ENCODE measurements at regions not wholly inside any gene's neighbourhood (a gene's known extent, or its start where the extent isn't known, plus 50 kb on each side); places are given as distances from the start of the nearest gene placed in this dataset.
A peak's percentile ranks its signal among the peaks of the same experiment; 100 is the strongest.

DNA sequence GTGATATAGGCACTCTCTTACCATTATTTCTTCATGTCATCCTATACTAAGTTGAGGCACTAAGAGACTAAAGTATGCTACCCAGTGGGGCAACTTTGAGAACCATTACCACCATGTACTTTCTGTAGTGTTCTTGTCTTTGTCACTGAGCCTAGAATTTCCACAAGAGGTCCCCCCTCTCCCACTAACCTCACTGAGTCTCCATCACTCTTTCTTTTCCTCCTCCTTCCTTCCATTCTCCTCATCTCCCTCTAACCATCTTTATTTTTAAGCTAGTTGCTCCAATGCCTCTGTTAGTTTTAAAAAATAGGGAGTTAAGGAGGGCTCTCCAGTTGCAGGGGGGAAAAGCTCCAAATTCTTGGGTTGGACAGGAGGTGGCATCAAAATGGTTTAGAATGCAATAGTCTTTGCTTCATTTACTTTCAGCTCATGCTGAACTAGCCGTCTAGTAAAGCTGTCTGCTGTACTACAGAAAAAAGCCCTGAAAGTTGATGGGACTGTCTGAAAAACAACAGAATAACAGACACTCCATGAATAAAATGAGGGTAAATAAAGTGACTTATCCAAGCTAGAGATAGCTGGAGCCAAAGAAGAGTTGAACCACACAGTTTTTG lies 85.1 kb upstream of the MYRIP start:
- TF ChIP-seq POLR2A (IDR thresholded peaks at IDR 0.05): no peak
- TF ChIP-seq, protein P1, sequence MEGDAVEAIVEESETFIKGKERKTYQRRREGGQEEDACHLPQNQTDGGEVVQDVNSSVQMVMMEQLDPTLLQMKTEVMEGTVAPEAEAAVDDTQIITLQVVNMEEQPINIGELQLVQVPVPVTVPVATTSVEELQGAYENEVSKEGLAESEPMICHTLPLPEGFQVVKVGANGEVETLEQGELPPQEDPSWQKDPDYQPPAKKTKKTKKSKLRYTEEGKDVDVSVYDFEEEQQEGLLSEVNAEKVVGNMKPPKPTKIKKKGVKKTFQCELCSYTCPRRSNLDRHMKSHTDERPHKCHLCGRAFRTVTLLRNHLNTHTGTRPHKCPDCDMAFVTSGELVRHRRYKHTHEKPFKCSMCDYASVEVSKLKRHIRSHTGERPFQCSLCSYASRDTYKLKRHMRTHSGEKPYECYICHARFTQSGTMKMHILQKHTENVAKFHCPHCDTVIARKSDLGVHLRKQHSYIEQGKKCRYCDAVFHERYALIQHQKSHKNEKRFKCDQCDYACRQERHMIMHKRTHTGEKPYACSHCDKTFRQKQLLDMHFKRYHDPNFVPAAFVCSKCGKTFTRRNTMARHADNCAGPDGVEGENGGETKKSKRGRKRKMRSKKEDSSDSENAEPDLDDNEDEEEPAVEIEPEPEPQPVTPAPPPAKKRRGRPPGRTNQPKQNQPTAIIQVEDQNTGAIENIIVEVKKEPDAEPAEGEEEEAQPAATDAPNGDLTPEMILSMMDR (IDR thresholded peaks at IDR 0.05): peak in 1 of 3 experiments; percentile 12
- TF ChIP-seq POLR2AphosphoS5 (IDR thresholded peaks at IDR 0.05; ENCODE audit: insufficient read depth in 1 of 2, low read depth in 1 of 2): no peak

Data from vagina (tissue), 2 donors.